NB4 (cell line): ENCODE measurements at regions not wholly inside any gene's neighbourhood (a gene's known extent, or its start where the extent isn't known, plus 50 kb on each side); places are given as distances from the start of the nearest gene placed in this dataset.

ENCODE experiments used
- MYC ChIP-seq: IDR thresholded peaks from 2 replicates; pipeline ENCODE4 v1.6.1; 2011; ENCODE audit warnings: low read depth, low read length
- TF ChIP-seq, protein P1 (sequence below): IDR thresholded peaks from 2 replicates; pipeline ENCODE4 v1.6.1; 2011; ENCODE audit warnings: low read depth, low read length
- TF ChIP-seq, protein P2 (sequence below): IDR thresholded peaks from one replicate; pipeline ENCODE4 v1.5.1; 2012; ENCODE audit warnings: low read depth, low read length

DNA sequence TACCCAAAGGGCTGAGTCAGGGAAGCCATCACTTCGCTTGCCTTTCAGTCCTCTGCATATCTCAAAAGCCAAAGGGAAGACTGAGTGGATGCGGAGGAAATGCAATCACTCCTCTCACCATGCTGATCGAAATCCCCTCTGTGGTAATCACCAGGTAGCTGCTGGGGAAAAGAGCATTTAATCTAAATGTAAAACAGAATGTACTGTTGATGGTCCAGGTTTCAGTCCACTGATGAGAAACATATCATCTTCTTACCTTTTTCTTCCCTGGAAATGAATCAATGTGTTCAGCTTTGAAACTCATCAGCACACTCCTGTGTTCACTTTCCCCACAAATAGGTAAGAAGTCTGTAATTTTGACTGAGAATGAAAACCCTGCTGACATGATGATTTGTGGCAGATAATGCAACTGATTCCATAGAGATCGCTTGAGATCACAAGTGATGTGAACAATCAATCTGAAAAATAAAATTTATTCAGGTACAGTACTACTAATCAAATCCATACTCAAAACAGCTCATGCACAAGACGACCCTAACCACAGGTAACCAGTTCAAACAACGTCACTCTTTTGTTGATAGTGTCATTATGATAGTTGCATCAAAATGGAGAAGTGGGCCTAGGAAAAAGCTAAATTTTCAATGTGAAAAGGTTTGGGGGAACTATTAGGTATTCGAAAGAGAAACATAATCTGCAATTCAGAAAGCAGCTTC lies 454.0 kb upstream of the RGMB start:
- TF ChIP-seq, protein P1, sequence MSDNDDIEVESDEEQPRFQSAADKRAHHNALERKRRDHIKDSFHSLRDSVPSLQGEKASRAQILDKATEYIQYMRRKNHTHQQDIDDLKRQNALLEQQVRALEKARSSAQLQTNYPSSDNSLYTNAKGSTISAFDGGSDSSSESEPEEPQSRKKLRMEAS: no peak
- TF ChIP-seq MYC: no peak
- TF ChIP-seq, protein P2, sequence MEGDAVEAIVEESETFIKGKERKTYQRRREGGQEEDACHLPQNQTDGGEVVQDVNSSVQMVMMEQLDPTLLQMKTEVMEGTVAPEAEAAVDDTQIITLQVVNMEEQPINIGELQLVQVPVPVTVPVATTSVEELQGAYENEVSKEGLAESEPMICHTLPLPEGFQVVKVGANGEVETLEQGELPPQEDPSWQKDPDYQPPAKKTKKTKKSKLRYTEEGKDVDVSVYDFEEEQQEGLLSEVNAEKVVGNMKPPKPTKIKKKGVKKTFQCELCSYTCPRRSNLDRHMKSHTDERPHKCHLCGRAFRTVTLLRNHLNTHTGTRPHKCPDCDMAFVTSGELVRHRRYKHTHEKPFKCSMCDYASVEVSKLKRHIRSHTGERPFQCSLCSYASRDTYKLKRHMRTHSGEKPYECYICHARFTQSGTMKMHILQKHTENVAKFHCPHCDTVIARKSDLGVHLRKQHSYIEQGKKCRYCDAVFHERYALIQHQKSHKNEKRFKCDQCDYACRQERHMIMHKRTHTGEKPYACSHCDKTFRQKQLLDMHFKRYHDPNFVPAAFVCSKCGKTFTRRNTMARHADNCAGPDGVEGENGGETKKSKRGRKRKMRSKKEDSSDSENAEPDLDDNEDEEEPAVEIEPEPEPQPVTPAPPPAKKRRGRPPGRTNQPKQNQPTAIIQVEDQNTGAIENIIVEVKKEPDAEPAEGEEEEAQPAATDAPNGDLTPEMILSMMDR: no peak
